22Rv1 (cell line): ENCODE measurements at regions not wholly inside any gene's neighbourhood (a gene's known extent, or its start where the extent isn't known, plus 50 kb on each side); places are given as distances from the start of the nearest gene placed in this dataset.

Source experiments
- ZFX ChIP-seq: fragments of 450-650 bp; IDR thresholded peaks from 2 replicates; pipeline ENCODE4 v1.6.1; 2017; ENCODE audit warnings: antibody characterized with exemption, borderline replicate concordance
- TF ChIP-seq, protein P1 (sequence below): fragments of 450-650 bp; IDR thresholded peaks from 2 replicates; pipeline ENCODE4 v1.5.1; 2017; ENCODE audit warnings: mild to moderate bottlenecking

DNA sequence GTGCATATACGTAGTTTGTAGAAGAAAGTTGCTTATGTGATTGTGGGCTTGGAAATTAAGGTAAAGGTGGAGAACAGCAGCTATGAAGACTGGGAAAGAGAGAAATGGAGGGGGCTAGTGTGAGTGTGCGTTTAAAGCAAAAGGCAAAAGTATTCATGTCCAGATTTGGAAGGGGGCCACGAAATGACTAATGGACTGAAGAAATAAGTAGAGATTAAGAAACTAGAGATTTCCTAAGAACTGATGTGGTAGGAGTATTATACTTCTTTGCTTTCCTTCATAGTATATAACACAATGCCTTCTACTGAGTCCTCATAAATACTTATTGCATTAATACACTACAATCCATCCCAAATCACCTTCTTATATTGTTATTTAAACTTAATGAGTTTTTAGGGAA is 298.6 kb upstream of the NOVA1 start:
- TF ChIP-seq, protein P1, sequence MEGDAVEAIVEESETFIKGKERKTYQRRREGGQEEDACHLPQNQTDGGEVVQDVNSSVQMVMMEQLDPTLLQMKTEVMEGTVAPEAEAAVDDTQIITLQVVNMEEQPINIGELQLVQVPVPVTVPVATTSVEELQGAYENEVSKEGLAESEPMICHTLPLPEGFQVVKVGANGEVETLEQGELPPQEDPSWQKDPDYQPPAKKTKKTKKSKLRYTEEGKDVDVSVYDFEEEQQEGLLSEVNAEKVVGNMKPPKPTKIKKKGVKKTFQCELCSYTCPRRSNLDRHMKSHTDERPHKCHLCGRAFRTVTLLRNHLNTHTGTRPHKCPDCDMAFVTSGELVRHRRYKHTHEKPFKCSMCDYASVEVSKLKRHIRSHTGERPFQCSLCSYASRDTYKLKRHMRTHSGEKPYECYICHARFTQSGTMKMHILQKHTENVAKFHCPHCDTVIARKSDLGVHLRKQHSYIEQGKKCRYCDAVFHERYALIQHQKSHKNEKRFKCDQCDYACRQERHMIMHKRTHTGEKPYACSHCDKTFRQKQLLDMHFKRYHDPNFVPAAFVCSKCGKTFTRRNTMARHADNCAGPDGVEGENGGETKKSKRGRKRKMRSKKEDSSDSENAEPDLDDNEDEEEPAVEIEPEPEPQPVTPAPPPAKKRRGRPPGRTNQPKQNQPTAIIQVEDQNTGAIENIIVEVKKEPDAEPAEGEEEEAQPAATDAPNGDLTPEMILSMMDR, result no peak
- TF ChIP-seq ZFX, result no peak
